Gastroesophageal sphincter (tissue), 4 donors: ENCODE measurements at regions not wholly inside any gene's neighbourhood (a gene's known extent, or its start where the extent isn't known, plus 50 kb on each side); places are given as distances from the start of the nearest gene placed in this dataset.
"Not testable (repeated sequence)": the region's sequence is repeated elsewhere in the genome, so short reads cannot be mapped to it uniquely, and the experiment has no call there.

Experiments
- ATAC-seq: fragments of 150-250 bp; one replicate; pipeline ENCODE4 v1.9.1; 2016; ENCODE audit warnings: mild to moderate bottlenecking, moderate library complexity
- H3K27ac ChIP-seq, 4 donors: fragments of 200-600 bp; sonication (generic) in 3 of 4; 1 replicate in 3 of 4; 2 replicates in 1 of 4; pipeline ENCODE4 v1.5.1; 2016 to 2019
- H3K27me3 ChIP-seq: fragments of 200-600 bp; sonication (generic); one replicate; pipeline ENCODE4 v1.5.1; 2019
- H3K36me3 ChIP-seq, 2 donors: fragments of 200-600 bp; sonication (generic); one replicate each; pipeline ENCODE4 v1.5.1; 2019; ENCODE audit warnings: control low read depth in 1 of 2
- H3K4me1 ChIP-seq, 3 donors: fragments of 200-600 bp; sonication (generic); 1 replicate in 2 of 3; 2 replicates in 1 of 3; pipeline ENCODE4 v1.5.1; 2016 to 2019; ENCODE audit warnings: control low read depth in 2 of 3
- H3K4me3 ChIP-seq, 2 donors: fragments of 200-600 bp; sonication (generic); one replicate each; pipeline ENCODE4 v1.5.1; 2019; ENCODE audit warnings: mild to moderate bottlenecking in 1 of 2, moderate library complexity in 1 of 2
- H3K9me3 ChIP-seq, 3 donors: fragments of 200-600 bp; sonication (generic); one replicate each; pipeline ENCODE4 v1.5.1; 2017 to 2019; ENCODE audit warnings: control low read depth in 2 of 3
- EP300 ChIP-seq: sonication (generic); formaldehyde crosslinking; IDR thresholded peaks from one replicate; pipeline ENCODE4 v1.6.1; 2017; ENCODE audit warnings: antibody characterized with exemption, mild to moderate bottlenecking
- POLR2A ChIP-seq, 2 donors: fragments of 450-650 bp; IDR thresholded peaks; one replicate each; pipeline ENCODE4 v1.6.1; 2017; ENCODE audit warnings: antibody characterized with exemption in 2 of 2, mild to moderate bottlenecking in 2 of 2, moderate library complexity in 1 of 2
- POLR2AphosphoS5 ChIP-seq: sonication (generic); formaldehyde crosslinking; IDR thresholded peaks from one replicate; pipeline ENCODE4 v1.6.1; 2017; ENCODE audit warnings: antibody characterized with exemption
- WGBS, 2 donors: methylation state at CpG; one replicate each; pipeline ENCODE4 v1.1.5; 2018; ENCODE audit warnings: low coverage in 1 of 2; 5-methylcytosine and 5-hydroxymethylcytosine counted together
- TF ChIP-seq, protein P1 (sequence below), 4 experiments: fragments of 200-600 bp in 2 of 4; fragments of 450-650 bp in 2 of 4; sonication (generic) in 1 of 4; IDR thresholded peaks; one replicate each; pipeline ENCODE4 v1.5.1; 2017 to 2019; ENCODE audit warnings: antibody characterized with exemption in 4 of 4, mild to moderate bottlenecking in 2 of 4, moderate library complexity in 2 of 4

- 87 to 88% methylated on average over 3 of the region's 3 CpGs for WGBS, 2 donors
- Histone ChIP-seq H3K9me3 (no peaks in the 10 kb centered on the region), H3K27ac (no peak overlapping the region), H3K4me3 (no peak overlapping the region), H3K4me1 (no peaks in the 10 kb centered on the region), H3K27me3 (no peaks in the 10 kb centered on the region), H3K36me3 (no peaks in the 10 kb centered on the region)
- no peak for ATAC-seq
- TF ChIP-seq EP300: no peak
- TF ChIP-seq POLR2A (IDR thresholded peaks at IDR 0.05): no peak
- TF ChIP-seq, protein P1, sequence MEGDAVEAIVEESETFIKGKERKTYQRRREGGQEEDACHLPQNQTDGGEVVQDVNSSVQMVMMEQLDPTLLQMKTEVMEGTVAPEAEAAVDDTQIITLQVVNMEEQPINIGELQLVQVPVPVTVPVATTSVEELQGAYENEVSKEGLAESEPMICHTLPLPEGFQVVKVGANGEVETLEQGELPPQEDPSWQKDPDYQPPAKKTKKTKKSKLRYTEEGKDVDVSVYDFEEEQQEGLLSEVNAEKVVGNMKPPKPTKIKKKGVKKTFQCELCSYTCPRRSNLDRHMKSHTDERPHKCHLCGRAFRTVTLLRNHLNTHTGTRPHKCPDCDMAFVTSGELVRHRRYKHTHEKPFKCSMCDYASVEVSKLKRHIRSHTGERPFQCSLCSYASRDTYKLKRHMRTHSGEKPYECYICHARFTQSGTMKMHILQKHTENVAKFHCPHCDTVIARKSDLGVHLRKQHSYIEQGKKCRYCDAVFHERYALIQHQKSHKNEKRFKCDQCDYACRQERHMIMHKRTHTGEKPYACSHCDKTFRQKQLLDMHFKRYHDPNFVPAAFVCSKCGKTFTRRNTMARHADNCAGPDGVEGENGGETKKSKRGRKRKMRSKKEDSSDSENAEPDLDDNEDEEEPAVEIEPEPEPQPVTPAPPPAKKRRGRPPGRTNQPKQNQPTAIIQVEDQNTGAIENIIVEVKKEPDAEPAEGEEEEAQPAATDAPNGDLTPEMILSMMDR (IDR thresholded peaks at IDR 0.05): no peak
- TF ChIP-seq POLR2AphosphoS5: no peak
Observed at GRCh38 chr9:7636838-7637467, 162.6 kb downstream of the DMAC1 start.

DNA sequence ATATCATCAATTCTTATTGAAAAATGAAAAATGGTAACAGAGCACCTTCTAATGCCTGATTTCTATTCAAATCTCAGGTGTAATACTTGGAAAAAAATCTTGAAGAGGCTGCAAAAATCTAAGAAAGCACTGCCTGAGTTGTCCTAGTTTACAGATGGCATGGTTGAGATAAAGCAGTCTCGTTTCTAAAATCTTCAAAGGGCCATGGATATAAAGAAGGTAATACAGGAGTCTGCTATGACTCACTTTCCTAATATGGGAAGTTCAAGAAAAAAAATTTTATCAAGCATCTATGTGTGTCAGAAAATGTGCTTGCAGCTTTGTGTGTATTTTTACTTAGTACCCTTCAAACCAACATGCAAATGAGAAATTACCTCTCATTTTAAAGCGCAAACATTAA lies 163.3 kb downstream of the DMAC1 start:
- TF ChIP-seq, protein P1 (IDR thresholded peaks at IDR 0.05): no peak
- TF ChIP-seq EP300: no peak
- no peak for TF ChIP-seq POLR2A (IDR thresholded peaks at IDR 0.05)
- WGBS, 2 donors: 85 to 89% methylated on average over 1 to 2 of the region's 2 CpGs
- no peaks in the 10 kb centered on the region for H3K36me3 ChIP-seq
- H3K4me3 ChIP-seq: no peak overlapping the region
- no peaks in the 10 kb centered on the region for H3K4me1 ChIP-seq
- H3K9me3 ChIP-seq: peaks cover 0 to 2% (median 0%) of the 10 kb centered on the region in 3 donors
- H3K27me3 ChIP-seq: no peaks in the 10 kb centered on the region
- no peak for ATAC-seq
- H3K27ac ChIP-seq: no peak overlapping the region

GRCh38 chr9:7626571-7627029 lies 173.0 kb downstream of the DMAC1 start:
- H3K4me1 ChIP-seq, H3K27me3 ChIP-seq, H3K36me3 ChIP-seq, ATAC-seq, H3K27ac ChIP-seq, H3K9me3 ChIP-seq, H3K4me3 ChIP-seq: not testable (repeated sequence)
- whole genome bisulfite sequencing, 2 donors: 33 to 66% methylated on average over 1 to 3 of the region's 7 CpGs

- Histone ChIP-seq H3K27ac (no peak overlapping the region), H3K36me3 (no peaks in the 10 kb centered on the region), H3K9me3 (no peaks in the 10 kb centered on the region), H3K4me1 (no peaks in the 10 kb centered on the region), H3K27me3 (no peaks in the 10 kb centered on the region), H3K4me3 (no peak overlapping the region)
- TF ChIP-seq POLR2A (IDR thresholded peaks at IDR 0.05) (no peak), EP300 (no peak), POLR2AphosphoS5 (no peak)
- TF ChIP-seq, protein P1 (IDR thresholded peaks at IDR 0.05): no peak
- ATAC-seq: no peak
- WGBS, 2 donors: 60 to 71% methylated on average over 2 of the region's 2 CpGs
Observed at GRCh38 chr9:7622481-7622880, 177.1 kb downstream of the DMAC1 start.

DNA sequence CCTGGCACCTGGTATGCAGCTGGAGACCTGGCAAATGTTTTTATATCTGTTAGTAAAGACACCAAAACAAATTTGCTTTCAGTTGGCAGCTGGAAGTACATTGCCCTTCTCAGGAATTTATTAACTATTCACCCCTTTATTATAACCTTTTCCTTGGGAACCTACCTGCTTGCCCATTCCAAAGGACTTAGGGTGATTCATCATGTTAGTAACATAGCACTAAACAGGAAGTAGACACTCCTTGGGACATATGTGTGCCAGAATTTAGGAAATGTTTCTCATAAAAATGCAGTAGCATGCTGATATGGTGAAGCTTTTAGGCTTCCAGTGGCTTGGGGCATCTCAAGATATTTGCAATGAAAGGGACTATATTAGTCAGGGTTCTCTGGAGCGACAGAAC lies 184.2 kb downstream of the DMAC1 start:
- no peaks in the 10 kb centered on the region for H3K27me3 ChIP-seq
- no peak overlapping the region for H3K27ac ChIP-seq
- WGBS, 2 donors: 60 to 78% methylated on average over 1 of the region's 1 CpG
- H3K36me3 ChIP-seq: no peaks in the 10 kb centered on the region
- H3K9me3 ChIP-seq: no peaks in the 10 kb centered on the region
- H3K4me3 ChIP-seq: no peak overlapping the region
- H3K4me1 ChIP-seq: no peaks in the 10 kb centered on the region
- TF ChIP-seq POLR2AphosphoS5 (no peak), EP300 (no peak), POLR2A (IDR thresholded peaks at IDR 0.05) (no peak)
- TF ChIP-seq, protein P1 (IDR thresholded peaks at IDR 0.05): no peak
- no peak for ATAC-seq
